ENCODE measurements at regions not wholly inside any gene's neighbourhood (a gene's known extent, or its start where the extent isn't known, plus 50 kb on each side); places are given as distances from the start of the nearest gene placed in this dataset.

GRCh38 chr6:9405369-9405768 lies 970.0 kb upstream of the SLC35B3 start:
- TF ChIP-seq CTCF (IDR thresholded peaks at IDR 0.05; ENCODE audit: low read depth, low read length, missing input control) (no peak), MAX (IDR thresholded peaks at IDR 0.05) (no peak), REST (IDR thresholded peaks at IDR 0.05) (no peak), HNF4A (conservative IDR thresholded peaks at IDR 0.05) (no peak), RAD21 (IDR thresholded peaks at IDR 0.05) (no peak), SP1 (IDR thresholded peaks at IDR 0.05) (no peak), HNF4G (IDR thresholded peaks at IDR 0.05) (no peak), EGR1 (IDR thresholded peaks at IDR 0.05; ENCODE audit: low read depth in 2 of 2) (no peak), YY1 (IDR thresholded peaks at IDR 0.05) (no peak), NR2F2 (IDR thresholded peaks at IDR 0.05) (no peak), ZBTB33 (IDR thresholded peaks at IDR 0.05) (no peak), ATF3 (IDR thresholded peaks at IDR 0.05) (no peak), GABPA (IDR thresholded peaks at IDR 0.05 in 1 of 2, conservative IDR thresholded peaks at IDR 0.05 in 1 of 2) (no peak)

Measured in liver (tissue), 3 donors.